Lower leg skin (tissue), 4 donors: ENCODE measurements at regions not wholly inside any gene's neighbourhood (a gene's known extent, or its start where the extent isn't known, plus 50 kb on each side); places are given as distances from the start of the nearest gene placed in this dataset.
"Not testable (repeated sequence)": the region's sequence is repeated elsewhere in the genome, so short reads cannot be mapped to it uniquely, and the experiment has no call there.

Experiments used
- DNase-seq, 2 donors: peaks; one replicate each; pipeline ENCODE4 v3.0.0-alpha.2; 2019; ENCODE audit warnings: low spot score in 2 of 2
- H3K4me3 ChIP-seq: fragments of 200-600 bp; sonication (generic); 2 replicates; pipeline ENCODE4 v1.5.1; 2017; ENCODE audit warnings: mild to moderate bottlenecking, low read depth; ENCODE audit not compliant: poor library complexity, severe bottlenecking
- POLR2A ChIP-seq, 2 donors: fragments of 450-650 bp; IDR thresholded peaks; one replicate each; pipeline ENCODE4 v1.6.1; 2016 to 2017; ENCODE audit warnings: antibody characterized with exemption in 2 of 2, mild to moderate bottlenecking in 1 of 2, moderate library complexity in 1 of 2
- WGBS, 2 donors: methylation state at CpG; one replicate each; pipeline ENCODE4 v1.1.5; 2018; 5-methylcytosine and 5-hydroxymethylcytosine counted together
- intact Hi-C: fragments of 100-400 bp; cut with DNase I; formaldehyde crosslinking; loops from one replicate; pipeline ENCODE4 v1.15.0; 2023; ENCODE audit warnings: low total_unique reads
- TF ChIP-seq, protein P1 (sequence below), 3 donors: fragments of 450-650 bp; IDR thresholded peaks; one replicate each; pipeline ENCODE4 v1.5.1; 2016; ENCODE audit warnings: antibody characterized with exemption in 3 of 3, mild to moderate bottlenecking in 3 of 3, moderate library complexity in 2 of 3

DNA sequence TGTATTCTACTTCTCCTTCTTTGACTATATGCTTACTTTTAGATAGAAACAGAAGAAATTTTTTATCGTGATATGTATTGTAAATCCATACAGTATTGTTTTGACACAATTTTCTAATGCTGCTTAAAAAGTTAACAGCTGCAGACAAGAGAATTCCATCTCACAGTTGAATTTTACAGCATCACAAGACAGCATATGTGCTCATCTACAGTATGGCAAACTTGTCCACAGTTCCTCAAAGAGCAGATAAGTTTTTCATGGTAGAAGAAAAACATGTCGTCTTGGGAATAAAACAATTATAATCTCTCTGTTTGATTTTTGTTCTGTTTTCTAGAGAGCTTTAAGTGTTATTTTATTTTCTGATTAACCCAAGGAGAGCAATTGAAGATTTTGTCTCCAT, 438.5 kb upstream of the NUDT12 start:
- intact Hi-C loops, result no loop called here
- TF ChIP-seq, protein P1, sequence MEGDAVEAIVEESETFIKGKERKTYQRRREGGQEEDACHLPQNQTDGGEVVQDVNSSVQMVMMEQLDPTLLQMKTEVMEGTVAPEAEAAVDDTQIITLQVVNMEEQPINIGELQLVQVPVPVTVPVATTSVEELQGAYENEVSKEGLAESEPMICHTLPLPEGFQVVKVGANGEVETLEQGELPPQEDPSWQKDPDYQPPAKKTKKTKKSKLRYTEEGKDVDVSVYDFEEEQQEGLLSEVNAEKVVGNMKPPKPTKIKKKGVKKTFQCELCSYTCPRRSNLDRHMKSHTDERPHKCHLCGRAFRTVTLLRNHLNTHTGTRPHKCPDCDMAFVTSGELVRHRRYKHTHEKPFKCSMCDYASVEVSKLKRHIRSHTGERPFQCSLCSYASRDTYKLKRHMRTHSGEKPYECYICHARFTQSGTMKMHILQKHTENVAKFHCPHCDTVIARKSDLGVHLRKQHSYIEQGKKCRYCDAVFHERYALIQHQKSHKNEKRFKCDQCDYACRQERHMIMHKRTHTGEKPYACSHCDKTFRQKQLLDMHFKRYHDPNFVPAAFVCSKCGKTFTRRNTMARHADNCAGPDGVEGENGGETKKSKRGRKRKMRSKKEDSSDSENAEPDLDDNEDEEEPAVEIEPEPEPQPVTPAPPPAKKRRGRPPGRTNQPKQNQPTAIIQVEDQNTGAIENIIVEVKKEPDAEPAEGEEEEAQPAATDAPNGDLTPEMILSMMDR (IDR thresholded peaks at IDR 0.05), result no peak
- TF ChIP-seq POLR2A (IDR thresholded peaks at IDR 0.05), result no peak
- H3K4me3 ChIP-seq, result no peak overlapping the region
- DNase-seq, result no peak
- WGBS, 2 donors, result 87 to 90% methylated on average over 2 of the region's 2 CpGs

DNA sequence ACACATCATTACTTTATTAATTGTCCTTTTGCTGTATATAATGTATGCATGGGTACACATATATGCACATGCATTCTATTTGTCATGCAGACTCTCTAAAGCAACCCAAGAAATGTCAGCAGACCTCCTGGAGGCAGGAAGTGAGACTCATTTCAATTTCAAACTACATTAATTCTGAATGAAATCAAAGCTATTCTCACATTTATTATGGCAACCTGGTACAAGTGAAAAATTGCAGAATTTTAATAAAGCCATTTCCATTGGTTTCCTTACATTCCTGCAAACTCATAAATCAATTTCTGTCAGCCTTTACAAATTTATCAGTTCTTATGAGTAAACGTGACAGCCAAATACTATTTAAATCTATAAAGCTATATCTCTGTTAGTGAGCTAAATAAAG, 430.4 kb upstream of the NUDT12 start:
- intact Hi-C loops, result no loop called here
- no peak overlapping the region for H3K4me3 ChIP-seq
- 31 to 38% methylated on average over 1 of the region's 1 CpG for WGBS, 2 donors
- TF ChIP-seq, protein P1 (IDR thresholded peaks at IDR 0.05), result no peak
- no peak for TF ChIP-seq POLR2A (IDR thresholded peaks at IDR 0.05)
- DNase-seq, result no peak

DNA sequence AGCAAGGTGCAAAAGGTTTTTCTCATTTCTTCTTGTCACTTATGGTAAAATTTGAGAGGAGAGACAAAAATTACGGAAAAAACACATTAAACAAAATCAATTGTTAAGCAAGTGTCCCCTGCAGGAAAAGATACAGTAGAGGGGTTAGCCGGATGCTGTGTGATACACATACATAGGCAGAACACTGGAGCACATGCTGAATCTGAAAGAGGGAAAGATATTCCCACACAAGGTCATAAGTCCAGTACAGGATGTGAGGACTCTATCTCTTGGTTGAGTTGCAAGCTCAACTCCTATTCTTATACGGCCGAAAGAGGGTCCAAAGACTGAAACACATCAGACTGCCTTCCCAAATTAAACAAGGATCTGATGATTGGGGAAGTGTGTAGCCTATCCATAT, 427.5 kb upstream of the NUDT12 start:
- WGBS, 2 donors, result 88 to 90% methylated on average over 4 of the region's 4 CpGs
- intact Hi-C loops, result no loop called here
- no peak for DNase-seq
- TF ChIP-seq, protein P1 (IDR thresholded peaks at IDR 0.05), result no peak
- TF ChIP-seq POLR2A (IDR thresholded peaks at IDR 0.05), result no peak
- H3K4me3 ChIP-seq, result no peak overlapping the region

DNA sequence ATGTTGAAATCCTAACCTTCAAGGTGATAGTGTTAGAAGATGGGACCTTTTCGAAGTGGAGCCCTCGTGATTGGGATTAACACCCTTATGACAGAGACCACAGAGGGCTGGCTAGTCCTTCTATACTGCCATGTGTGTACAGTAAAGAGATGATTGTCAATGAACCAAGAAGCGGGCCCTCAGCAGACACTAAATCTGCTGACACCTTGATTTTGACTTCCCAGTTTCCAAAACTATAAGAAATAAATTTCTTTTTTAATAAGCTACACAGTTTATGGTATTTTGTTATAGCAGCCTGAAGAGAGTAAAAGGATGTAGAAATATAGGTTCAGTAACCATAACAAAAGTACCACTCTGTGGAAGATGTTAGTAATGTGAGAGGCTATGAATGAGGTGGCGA, 419.0 kb upstream of the NUDT12 start:
- 84 to 86% methylated on average over 4 of the region's 4 CpGs for WGBS, 2 donors
- TF ChIP-seq, protein P1 (IDR thresholded peaks at IDR 0.05), result no peak
- TF ChIP-seq POLR2A (IDR thresholded peaks at IDR 0.05), result no peak
- intact Hi-C loops, result loop anchor here (5.0 kb wide), 1 partner anchor 714 kb away; no protein-coding TSS in a partner anchor
- H3K4me3 ChIP-seq, result no peak overlapping the region
- no peak for DNase-seq

DNA sequence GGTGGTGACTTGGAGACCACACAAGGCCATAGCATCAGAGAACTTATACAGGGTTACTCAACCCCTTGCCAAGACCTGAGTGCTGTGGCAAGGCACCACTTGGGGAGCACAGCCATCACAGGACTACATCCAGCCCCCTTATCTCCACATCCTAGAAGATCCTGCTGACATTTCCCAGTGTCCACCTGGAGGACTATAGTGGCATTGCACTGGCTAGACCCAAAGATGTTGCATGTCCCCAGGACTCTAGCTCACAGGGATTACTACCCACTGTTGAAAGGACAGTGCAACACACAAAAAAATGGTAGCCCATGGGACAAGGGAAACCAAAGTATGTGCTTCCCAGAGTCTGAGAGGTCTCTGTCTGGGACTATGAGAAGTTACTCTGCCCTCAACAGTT, 411.1 kb upstream of the NUDT12 start:
- no peak for TF ChIP-seq POLR2A (IDR thresholded peaks at IDR 0.05)
- TF ChIP-seq, protein P1 (IDR thresholded peaks at IDR 0.05), result no peak
- DNase-seq, result no peak
- no peak overlapping the region for H3K4me3 ChIP-seq
- intact Hi-C loops, result no loop called here

DNA sequence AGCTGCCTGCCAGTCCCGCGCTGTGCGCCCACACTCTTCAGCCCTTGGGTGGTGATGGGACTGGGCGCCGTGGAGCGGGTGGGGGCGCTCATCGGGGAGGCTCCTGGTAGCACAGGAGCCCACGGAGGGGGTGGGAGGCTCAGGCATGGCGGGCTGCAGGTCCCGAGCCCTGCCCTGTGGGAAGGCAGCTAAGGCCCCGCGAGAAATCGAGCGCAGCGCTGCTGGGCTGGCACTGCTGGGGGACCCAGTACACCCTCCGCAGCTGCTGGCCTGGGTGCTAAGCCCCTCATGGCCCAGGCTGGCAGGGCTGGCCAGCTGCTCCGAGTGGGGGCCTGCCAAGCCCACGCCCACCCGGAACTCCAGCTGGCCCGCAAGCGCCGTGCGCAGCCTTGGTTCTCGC, 403.7 kb upstream of the NUDT12 start:
- H3K4me3 ChIP-seq, DNase-seq, intact Hi-C loops: not testable (repeated sequence)
- WGBS, 2 donors, result 95 to 100% methylated on average over 10 to 18 of the region's 25 CpGs
